Natural killer cell treated with Interleukin-12 subunit alpha and Interleukin-12 subunit beta and Interleukin-15 and Interleukin-18, amount 100 ng/mL, for 72 hours (primary cell): ENCODE measurements at regions not wholly inside any gene's neighbourhood (a gene's known extent, or its start where the extent isn't known, plus 50 kb on each side); places are given as distances from the start of the nearest gene placed in this dataset.

Experiments used
- ATAC-seq, 2 donors: fragments of 150-1000 bp; cut with Tn5 transposase in 1 of 2; sonication (Bioruptor Pico), chemical (Tn5 transposase) in 1 of 2; 2 replicates each; pipeline ENCODE4 v1.10.0; 2021
- DNase-seq: peaks from one replicate; pipeline ENCODE4 v3.0.0; 2022; ENCODE audit warnings: low spot score
- H3K27ac Mint-ChIP-seq, 2 donors: 1 replicate in 1 of 2; 2 replicates in 1 of 2; pipeline ENCODE4 v1.8.0; 2022; ENCODE audit warnings: mixed read lengths in 2 of 2, mild to moderate bottlenecking in 1 of 2, moderate library complexity in 1 of 2
- H3K27me3 Mint-ChIP-seq, 2 donors: 1 replicate in 1 of 2; 2 replicates in 1 of 2; pipeline ENCODE4 v1.8.0; 2022; ENCODE audit warnings: mixed read lengths in 2 of 2
- H3K36me3 Mint-ChIP-seq: one replicate; pipeline ENCODE4 v1.8.0; 2022; ENCODE audit warnings: mixed read lengths
- H3K4me1 Mint-ChIP-seq, 2 donors: 1 replicate in 1 of 2; 2 replicates in 1 of 2; pipeline ENCODE4 v1.8.0; 2022; ENCODE audit warnings: low read depth in 2 of 2, mixed read lengths in 2 of 2, mild to moderate bottlenecking in 1 of 2
- H3K4me3 Mint-ChIP-seq: one replicate; pipeline ENCODE4 v1.8.0; 2022; ENCODE audit warnings: mixed read lengths
- H3K9me3 Mint-ChIP-seq: 2 replicates; pipeline ENCODE4 v1.8.0; 2022; ENCODE audit warnings: mixed read lengths

DNA sequence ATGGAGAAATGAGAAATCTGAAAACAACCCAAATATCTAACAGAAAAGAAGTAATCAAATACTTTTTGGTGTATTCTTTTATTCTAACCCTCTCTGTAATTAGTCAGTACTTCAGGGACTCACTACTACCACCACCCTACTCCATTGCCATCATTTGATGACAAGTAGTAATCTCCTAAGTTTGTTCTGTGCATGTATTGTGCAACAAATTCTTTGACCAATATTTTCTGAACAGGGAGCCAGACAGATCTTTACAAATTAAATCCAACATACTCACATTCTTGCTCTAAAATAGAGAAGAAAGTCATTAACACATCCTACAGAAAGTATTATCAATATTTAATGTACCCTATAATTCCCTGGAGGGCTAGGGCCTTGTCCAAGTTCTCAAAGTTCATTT, 1416.4 kb downstream of the DSC3 start:
- no peaks in the 10 kb centered on the region for H3K4me1 Mint-ChIP-seq
- H3K27ac Mint-ChIP-seq: no peak overlapping the region
- H3K9me3 Mint-ChIP-seq: peaks cover 6% of the 10 kb centered on the region
- H3K36me3 Mint-ChIP-seq: no peaks in the 10 kb centered on the region
- DNase-seq: no peak
- no peak for ATAC-seq
- H3K4me3 Mint-ChIP-seq: no peak overlapping the region
- H3K27me3 Mint-ChIP-seq: no peaks in the 10 kb centered on the region

DNA sequence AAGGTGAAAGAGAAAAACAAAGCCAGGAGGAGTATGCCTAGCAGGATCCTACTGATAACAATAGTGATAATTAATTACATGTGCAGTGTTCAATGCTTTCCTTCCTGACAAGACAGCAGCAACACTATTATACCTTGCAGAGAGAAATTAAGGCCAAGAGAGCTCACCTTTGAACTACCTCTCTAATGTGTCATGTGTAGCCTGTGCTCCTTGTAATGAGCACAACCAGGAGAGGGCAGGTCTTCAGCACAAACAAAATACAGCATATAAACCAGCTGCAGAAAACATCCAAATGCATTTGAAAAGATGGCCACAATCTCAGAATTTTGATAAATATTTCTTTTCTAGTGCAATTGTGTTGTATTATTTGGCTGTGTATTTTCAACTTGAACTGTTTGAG, 1425.7 kb downstream of the DSC3 start:
- Mint-ChIP-seq H3K9me3 (peaks cover 13% of the 10 kb centered on the region), H3K36me3 (no peaks in the 10 kb centered on the region), H3K27me3 (no peaks in the 10 kb centered on the region), H3K4me3 (no peak overlapping the region), H3K27ac (no peak overlapping the region), H3K4me1 (no peaks in the 10 kb centered on the region)
- DNase-seq (no peak), ATAC-seq (no peak)

DNA sequence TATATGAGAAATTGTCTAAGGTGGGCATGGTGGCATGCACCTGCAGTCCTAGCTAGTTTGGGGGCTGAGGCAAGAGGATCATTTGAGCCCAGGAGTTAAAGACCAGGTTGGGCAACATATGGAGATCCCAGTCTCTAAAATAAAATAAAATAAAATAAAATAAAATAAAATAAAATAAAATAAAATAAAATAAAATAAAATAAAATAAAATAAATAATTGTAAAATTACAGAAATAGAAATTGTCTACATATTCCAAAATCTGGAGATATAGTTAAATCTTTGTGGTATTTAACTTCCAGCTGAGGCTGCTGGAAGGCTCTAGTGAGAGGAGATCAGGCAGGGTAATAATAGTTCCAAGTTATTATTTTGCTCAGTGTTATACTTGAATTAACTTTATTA, 1432.1 kb upstream of the CDH2 start:
- Mint-ChIP-seq H3K4me3 (no peak overlapping the region), H3K9me3 (peaks cover 22% of the 10 kb centered on the region), H3K36me3 (peaks cover 15% of the 10 kb centered on the region), H3K4me1 (no peaks in the 10 kb centered on the region), H3K27me3 (no peaks in the 10 kb centered on the region), H3K27ac (no peak overlapping the region)
- DNase-seq (no peak), ATAC-seq (no peak)

DNA sequence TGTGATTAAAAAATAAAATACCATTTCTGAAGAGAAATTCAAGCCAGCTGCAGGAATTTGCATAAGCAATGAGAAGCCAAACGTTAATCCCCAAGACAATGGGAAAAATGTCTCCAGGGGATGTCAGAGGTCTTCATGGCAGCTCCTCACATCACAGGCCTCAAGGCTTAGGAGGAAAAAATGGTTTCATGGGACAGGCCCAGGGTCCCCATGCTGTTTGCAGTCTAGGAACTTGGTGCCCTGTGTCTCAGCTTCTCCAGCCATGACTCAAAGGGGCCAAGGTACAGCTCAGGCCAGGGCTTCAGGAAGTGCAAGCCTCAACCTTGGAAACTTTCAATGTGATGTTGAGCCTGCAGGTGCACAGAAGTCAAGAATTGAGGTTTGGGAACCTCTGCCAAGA, 1428.4 kb upstream of the CDH2 start:
- no peaks in the 10 kb centered on the region for H3K4me1 Mint-ChIP-seq
- no peak overlapping the region for H3K27ac Mint-ChIP-seq
- DNase-seq: no peak
- H3K4me3 Mint-ChIP-seq: no peak overlapping the region
- H3K9me3 Mint-ChIP-seq: peaks cover 24% of the 10 kb centered on the region
- no peak for ATAC-seq
- no peaks in the 10 kb centered on the region for H3K27me3 Mint-ChIP-seq
- peaks cover 15% of the 10 kb centered on the region for H3K36me3 Mint-ChIP-seq

DNA sequence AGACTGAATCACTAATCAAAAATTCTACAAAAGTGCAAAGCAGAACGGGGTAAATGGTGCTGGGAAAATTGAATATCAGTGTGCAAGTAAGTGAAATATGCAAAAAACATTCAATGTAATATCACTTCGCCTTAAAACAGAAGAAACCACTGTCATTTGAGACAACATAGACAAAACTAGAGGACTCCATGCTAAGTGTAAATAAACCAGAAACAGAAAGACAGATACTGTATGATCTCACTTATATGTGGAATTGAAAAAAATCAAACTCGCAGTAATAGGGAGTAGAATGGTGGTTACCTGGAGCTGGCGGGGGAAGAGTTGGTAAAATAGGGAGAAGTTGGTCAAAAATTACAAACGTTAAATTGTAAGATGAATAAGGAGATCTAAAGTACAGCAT, 1420.0 kb upstream of the CDH2 start:
- DNase-seq: no peak
- H3K36me3 Mint-ChIP-seq: no peaks in the 10 kb centered on the region
- peaks cover 9% of the 10 kb centered on the region for H3K9me3 Mint-ChIP-seq
- H3K4me1 Mint-ChIP-seq: no peaks in the 10 kb centered on the region
- H3K27ac Mint-ChIP-seq: no peak overlapping the region
- no peaks in the 10 kb centered on the region for H3K27me3 Mint-ChIP-seq
- no peak overlapping the region for H3K4me3 Mint-ChIP-seq
- no peak for ATAC-seq

DNA sequence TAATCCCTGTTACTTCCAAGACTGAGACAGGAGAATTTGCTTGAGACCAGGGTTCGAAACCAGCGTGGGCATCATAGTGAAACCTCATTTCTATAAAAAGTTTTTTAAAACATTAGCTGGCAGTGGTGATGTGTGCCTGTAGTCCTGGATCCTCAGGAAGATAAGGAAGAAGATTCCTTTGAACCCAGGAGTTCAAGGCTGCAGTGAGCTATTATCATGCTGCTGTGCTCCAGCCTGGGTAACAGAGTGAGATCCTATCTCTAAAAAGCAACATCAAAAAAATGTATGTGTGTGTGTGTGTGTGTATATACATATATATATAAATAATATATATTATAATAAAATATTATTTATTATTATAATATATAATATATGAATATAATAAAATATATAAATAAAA, 1417.6 kb upstream of the CDH2 start:
- DNase-seq (no peak), ATAC-seq (no peak)
- Mint-ChIP-seq H3K4me1 (no peaks in the 10 kb centered on the region), H3K36me3 (no peaks in the 10 kb centered on the region), H3K9me3 (peaks cover 14% of the 10 kb centered on the region), H3K4me3 (no peak overlapping the region), H3K27ac (no peak overlapping the region), H3K27me3 (no peaks in the 10 kb centered on the region)

DNA sequence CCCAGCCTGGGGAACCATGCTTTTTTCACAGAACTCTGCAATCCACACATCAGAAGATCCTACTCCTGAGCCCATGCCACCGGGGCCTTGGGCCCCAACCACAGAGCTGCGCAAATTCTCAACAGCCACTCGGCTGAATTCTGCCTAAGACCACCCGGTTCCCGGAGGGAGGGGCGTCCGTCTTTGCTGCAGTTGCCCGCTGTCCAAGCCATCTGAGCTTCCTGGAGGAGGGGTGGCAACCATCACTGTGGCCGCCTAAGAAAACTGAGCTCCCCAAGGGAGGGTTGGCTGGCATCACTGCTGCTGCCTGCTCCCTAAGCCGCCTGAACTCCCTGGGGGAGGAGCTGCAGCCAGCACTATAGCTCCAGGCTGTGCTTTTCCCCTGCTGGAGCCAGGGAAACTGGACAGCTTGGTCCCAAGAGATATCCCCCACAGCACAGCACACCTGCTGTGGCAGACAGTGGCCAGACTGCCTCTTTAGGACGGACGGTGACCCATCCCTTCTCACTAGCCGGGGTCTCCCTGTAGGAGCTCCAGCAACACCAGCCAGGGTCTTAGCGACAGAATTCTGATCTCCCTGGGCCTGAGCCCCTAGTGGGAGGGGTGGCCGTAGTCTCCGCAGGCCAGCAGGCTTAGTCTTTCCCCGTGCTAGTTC, 1411.6 kb upstream of the CDH2 start:
- H3K36me3 Mint-ChIP-seq: peaks cover 14% of the 10 kb centered on the region
- DNase-seq (no peak), ATAC-seq (no peak)
- H3K4me1 Mint-ChIP-seq: no peaks in the 10 kb centered on the region
- H3K27ac Mint-ChIP-seq: no peak overlapping the region
- H3K4me3 Mint-ChIP-seq: no peak overlapping the region
- H3K27me3 Mint-ChIP-seq: no peaks in the 10 kb centered on the region
- H3K9me3 Mint-ChIP-seq: peaks cover 16% of the 10 kb centered on the region

DNA sequence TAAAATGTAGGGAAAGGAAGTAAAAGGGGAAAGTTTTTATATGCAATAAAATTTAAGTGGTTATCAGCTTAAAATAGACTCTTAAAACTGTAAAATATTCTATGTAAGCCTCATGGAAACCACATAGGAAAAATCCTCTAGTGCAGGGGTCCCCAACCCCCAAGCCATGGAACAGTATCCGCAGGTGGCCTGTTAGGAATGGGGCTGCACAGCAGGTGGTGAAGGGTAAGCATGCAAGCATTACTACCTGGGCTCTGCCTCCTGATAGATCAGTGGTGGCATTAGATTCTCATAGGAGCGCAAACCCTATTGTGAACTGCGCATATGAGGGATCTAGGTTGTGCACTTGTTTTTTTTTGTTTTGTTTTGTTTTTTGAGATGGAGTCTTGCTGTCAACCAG, 1409.3 kb upstream of the CDH2 start:
- peaks cover 14% of the 10 kb centered on the region for H3K36me3 Mint-ChIP-seq
- peaks cover 19% of the 10 kb centered on the region for H3K9me3 Mint-ChIP-seq
- H3K4me1 Mint-ChIP-seq: no peaks in the 10 kb centered on the region
- no peak overlapping the region for H3K4me3 Mint-ChIP-seq
- no peaks in the 10 kb centered on the region for H3K27me3 Mint-ChIP-seq
- DNase-seq (no peak), ATAC-seq (no peak)
- H3K27ac Mint-ChIP-seq: no peak overlapping the region

DNA sequence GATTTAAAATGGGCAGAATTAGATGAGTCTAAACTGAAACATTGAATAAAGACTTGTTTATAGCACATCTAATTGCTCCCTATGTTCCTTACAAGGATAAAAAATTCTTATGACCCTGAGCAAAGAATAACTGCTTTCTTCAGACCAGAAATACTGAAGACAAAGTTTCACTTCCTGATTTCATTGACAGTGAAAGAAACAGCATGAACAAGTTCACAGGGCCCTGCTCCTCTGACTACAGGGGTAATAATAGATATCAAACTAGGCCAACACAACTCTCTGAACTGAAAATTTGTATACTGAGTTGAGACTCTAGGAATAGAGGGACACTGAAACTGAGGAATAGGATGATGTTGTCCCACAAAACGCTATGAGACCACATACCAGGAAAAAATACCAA, 1383.3 kb upstream of the CDH2 start:
- Mint-ChIP-seq H3K9me3 (peaks cover 7% of the 10 kb centered on the region), H3K4me3 (no peak overlapping the region), H3K27me3 (no peaks in the 10 kb centered on the region), H3K36me3 (peaks cover 6% of the 10 kb centered on the region), H3K27ac (no peak overlapping the region), H3K4me1 (no peaks in the 10 kb centered on the region)
- no peak for DNase-seq
- no peak for ATAC-seq

DNA sequence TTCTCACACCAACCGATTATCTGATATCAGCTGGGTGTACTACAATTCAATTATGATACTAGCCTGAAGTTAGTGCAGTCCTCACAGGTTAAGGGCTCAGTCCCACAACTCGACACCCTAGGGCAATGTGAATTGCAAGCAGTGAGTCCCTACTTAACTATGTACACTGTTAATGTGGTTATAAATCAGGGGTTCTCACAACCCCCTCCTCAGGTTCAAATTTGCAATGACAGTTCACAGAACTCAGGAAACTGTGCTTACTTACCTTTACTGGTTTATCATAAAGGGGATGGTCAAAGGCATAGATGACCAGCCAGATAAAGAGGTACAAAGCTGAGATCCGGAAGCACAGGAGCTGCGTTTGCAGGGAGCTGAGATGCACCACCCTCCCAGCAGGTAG, 1379.1 kb upstream of the CDH2 start:
- Mint-ChIP-seq H3K27me3 (no peaks in the 10 kb centered on the region), H3K4me3 (no peak overlapping the region)
- ATAC-seq: no peak

DNA sequence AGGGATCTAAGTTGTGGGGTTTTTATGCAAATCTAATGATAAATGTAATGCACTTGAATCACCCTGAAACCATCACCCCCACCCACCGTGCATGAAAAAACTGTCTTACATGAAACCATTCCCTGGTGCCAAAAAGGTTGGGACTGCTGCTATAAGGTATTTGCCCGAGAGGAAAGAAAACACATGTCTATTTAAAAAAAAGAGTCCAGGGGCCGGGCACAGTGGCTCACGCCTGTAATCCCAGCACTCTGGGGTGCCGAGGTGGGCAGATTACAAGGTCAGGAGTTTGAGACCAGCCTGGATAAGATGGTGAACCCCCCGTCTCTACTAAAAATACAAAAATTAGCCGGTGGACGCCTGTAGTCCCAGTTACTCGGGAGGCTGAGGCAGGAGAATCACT, 1372.8 kb upstream of the CDH2 start:
- Mint-ChIP-seq H3K36me3 (peaks cover under 1% of the 10 kb centered on the region), H3K4me3 (no peak overlapping the region), H3K27ac (no peak overlapping the region), H3K9me3 (peaks cover 8% of the 10 kb centered on the region), H3K4me1 (no peaks in the 10 kb centered on the region), H3K27me3 (no peaks in the 10 kb centered on the region)
- DNase-seq: no peak
- ATAC-seq: no peak

More for the DNA sequence above, 1379.1 kb upstream of the CDH2 start:
- no peak for DNase-seq
- H3K4me1 Mint-ChIP-seq: no peaks in the 10 kb centered on the region
- H3K27ac Mint-ChIP-seq: no peak overlapping the region
- no peaks in the 10 kb centered on the region for H3K36me3 Mint-ChIP-seq
- peaks cover 7% of the 10 kb centered on the region for H3K9me3 Mint-ChIP-seq

DNA sequence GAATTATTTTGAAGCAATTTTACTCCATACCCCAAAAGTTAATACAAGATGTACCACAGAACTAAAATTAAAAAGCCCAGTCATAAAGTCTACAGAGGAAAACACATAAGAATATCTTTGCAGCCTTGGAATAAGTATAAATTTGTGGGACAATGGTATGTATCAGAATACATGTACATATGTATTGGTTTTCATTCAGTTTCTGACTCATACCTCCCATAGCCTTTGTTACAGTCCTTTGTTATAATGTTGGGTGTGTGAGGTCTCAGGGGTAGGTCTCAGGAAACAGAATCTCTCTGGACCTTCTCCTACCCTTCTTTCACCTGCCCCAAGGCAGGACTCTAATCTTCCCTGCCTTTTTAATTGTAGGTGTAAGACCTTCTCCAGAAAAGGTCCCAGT, 1370.7 kb upstream of the CDH2 start:
- no peaks in the 10 kb centered on the region for H3K27me3 Mint-ChIP-seq
- no peak overlapping the region for H3K27ac Mint-ChIP-seq
- DNase-seq (no peak), ATAC-seq (no peak)
- peaks cover 5% of the 10 kb centered on the region for H3K36me3 Mint-ChIP-seq
- no peaks in the 10 kb centered on the region for H3K4me1 Mint-ChIP-seq
- peaks cover 11% of the 10 kb centered on the region for H3K9me3 Mint-ChIP-seq
- no peak overlapping the region for H3K4me3 Mint-ChIP-seq

DNA sequence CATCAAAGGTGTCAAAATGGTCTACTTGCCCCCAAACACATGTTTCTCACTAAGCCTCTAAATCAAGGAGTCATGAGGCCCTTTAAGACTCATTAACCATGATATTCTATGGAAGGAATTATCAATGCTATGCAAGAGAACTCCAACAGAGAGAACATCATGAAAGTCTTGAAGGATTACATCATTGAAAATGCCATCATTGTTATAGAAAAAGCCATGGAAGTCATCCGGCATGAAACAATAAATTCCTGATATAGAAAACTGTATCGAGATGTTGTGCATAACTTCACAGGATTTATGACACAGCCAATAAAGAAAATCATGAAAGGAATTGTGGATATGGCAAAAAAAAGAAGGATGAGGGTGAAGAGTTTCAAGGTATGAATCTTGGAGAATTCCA, 1363.6 kb upstream of the CDH2 start:
- no peak for ATAC-seq
- Mint-ChIP-seq H3K9me3 (peaks cover 8% of the 10 kb centered on the region), H3K27ac (no peak overlapping the region), H3K4me3 (no peak overlapping the region), H3K27me3 (no peaks in the 10 kb centered on the region), H3K36me3 (peaks cover 5% of the 10 kb centered on the region), H3K4me1 (no peaks in the 10 kb centered on the region)
- DNase-seq: no peak

DNA sequence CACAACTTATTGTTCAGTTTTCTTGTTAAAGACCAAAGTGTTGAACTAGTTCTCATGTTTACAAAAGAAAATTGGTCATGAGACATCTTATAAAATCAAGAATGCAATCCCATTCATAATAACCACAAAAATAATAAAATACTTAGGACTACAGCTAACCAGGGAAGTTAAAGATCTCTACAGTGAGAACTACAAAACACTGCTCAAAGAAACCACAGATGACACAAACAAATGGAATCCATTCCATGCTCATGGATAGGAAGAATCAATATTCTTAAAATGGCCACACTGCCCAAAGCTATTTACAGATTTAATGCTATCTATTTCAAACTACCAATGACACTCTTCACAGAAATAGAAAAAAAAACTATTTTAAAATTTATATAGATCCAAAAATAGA, 1354.8 kb upstream of the CDH2 start:
- peaks cover 6% of the 10 kb centered on the region for H3K36me3 Mint-ChIP-seq
- no peak overlapping the region for H3K27ac Mint-ChIP-seq
- no peak overlapping the region for H3K4me3 Mint-ChIP-seq
- no peak for DNase-seq
- ATAC-seq: no peak
- H3K27me3 Mint-ChIP-seq: no peaks in the 10 kb centered on the region
- peaks cover 7% of the 10 kb centered on the region for H3K9me3 Mint-ChIP-seq
- H3K4me1 Mint-ChIP-seq: no peaks in the 10 kb centered on the region

DNA sequence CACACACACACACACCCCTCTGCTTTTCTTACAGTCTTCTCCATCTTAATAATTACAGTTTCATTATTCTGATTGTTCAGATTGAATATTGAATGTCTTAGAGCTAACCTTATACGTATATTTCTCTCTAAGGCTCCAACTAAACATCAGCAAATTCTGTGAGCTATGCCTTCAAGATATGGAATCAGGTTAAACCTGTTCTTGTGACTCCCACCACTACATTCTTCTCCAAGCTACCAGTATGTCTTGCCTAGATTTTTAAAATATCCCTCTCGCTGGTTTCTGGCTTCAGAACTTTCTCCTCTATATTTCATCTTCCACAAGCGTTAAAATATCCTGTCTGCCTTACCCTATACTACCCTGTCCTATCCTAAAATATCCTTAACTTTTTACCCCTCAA, 1346.4 kb upstream of the CDH2 start:
- Mint-ChIP-seq H3K27ac (no peak overlapping the region), H3K9me3 (peaks cover 15% of the 10 kb centered on the region), H3K36me3 (peaks cover 5% of the 10 kb centered on the region), H3K4me1 (no peaks in the 10 kb centered on the region), H3K4me3 (no peak overlapping the region), H3K27me3 (no peaks in the 10 kb centered on the region)
- DNase-seq (no peak), ATAC-seq (no peak)
